Stimulated activated naive CD8-positive, alpha-beta T cell treated with anti-CD3 and anti-CD28 coated beads, Interleukin-15, amount 100 ng/mL, for 72 hours (primary cell): ENCODE measurements at regions not wholly inside any gene's neighbourhood (a gene's known extent, or its start where the extent isn't known, plus 50 kb on each side); places are given as distances from the start of the nearest gene placed in this dataset.

Experiments used
- ATAC-seq: fragments of 150-1000 bp; cut with Tn5 transposase; 2 replicates; pipeline ENCODE4 v1.10.0; 2021; ENCODE audit warnings: mild to moderate bottlenecking, moderate library complexity
- DNase-seq, 2 donors: peaks; one replicate each; pipeline ENCODE4 v3.0.0; 2021 to 2022
- H3K27ac Mint-ChIP-seq, 2 donors: one replicate each; pipeline ENCODE4 v1.8.0; 2022; ENCODE audit warnings: mild to moderate bottlenecking in 2 of 2, mixed read lengths in 2 of 2, moderate library complexity in 2 of 2
- H3K27me3 Mint-ChIP-seq: one replicate; pipeline ENCODE4 v1.8.0; 2022; ENCODE audit warnings: mixed read lengths
- H3K4me1 Mint-ChIP-seq: one replicate; pipeline ENCODE4 v1.8.0; 2022; ENCODE audit warnings: mild to moderate bottlenecking, mixed read lengths
- H3K4me3 Mint-ChIP-seq, 2 donors: one replicate each; pipeline ENCODE4 v1.8.0; 2022; ENCODE audit warnings: mild to moderate bottlenecking in 2 of 2, mixed read lengths in 2 of 2, moderate library complexity in 1 of 2
- H3K9me3 Mint-ChIP-seq, 2 donors: one replicate each; pipeline ENCODE4 v1.8.0; 2022; ENCODE audit warnings: mixed read lengths in 2 of 2

GRCh38 chr20:39188266-39188765 lies 226.2 kb downstream of the DHX35 start:
- Mint-ChIP-seq H3K27me3 (peaks cover 7% of the 10 kb centered on the region), H3K27ac (no peak overlapping the region), H3K4me3 (no peak overlapping the region), H3K4me1 (no peaks in the 10 kb centered on the region), H3K9me3 (peaks cover 0 to 7% of the 10 kb centered on the region in 2 donors)
- no peak for ATAC-seq
- DNase-seq: no peak

- H3K9me3 Mint-ChIP-seq: peaks cover 0 to 7% of the 10 kb centered on the region in 2 donors
- no peak overlapping the region for H3K4me3 Mint-ChIP-seq
- no peaks in the 10 kb centered on the region for H3K27me3 Mint-ChIP-seq
- H3K27ac Mint-ChIP-seq: no peak overlapping the region
- DNase-seq: no peak
- ATAC-seq: no peak
- no peaks in the 10 kb centered on the region for H3K4me1 Mint-ChIP-seq
These were observed 219.3 kb downstream of the DHX35 start for GRCh38 chr20:39181490-39181889.

GRCh38 chr20:39176457-39176856 lies 214.3 kb downstream of the DHX35 start:
- no peak for ATAC-seq
- Mint-ChIP-seq H3K9me3 (no peaks in the 10 kb centered on the region), H3K4me3 (no peak overlapping the region), H3K27me3 (no peaks in the 10 kb centered on the region), H3K4me1 (no peaks in the 10 kb centered on the region), H3K27ac (peak overlapping the region in 1 of 2 donors; percentile 19)
- no peak for DNase-seq

GRCh38 chr20:39170896-39171463 lies 208.8 kb downstream of the DHX35 start:
- no peaks in the 10 kb centered on the region for H3K4me1 Mint-ChIP-seq
- H3K4me3 Mint-ChIP-seq: no peak overlapping the region
- no peak for DNase-seq
- peaks cover 9% of the 10 kb centered on the region for H3K27me3 Mint-ChIP-seq
- ATAC-seq: no peak
- no peak overlapping the region for H3K27ac Mint-ChIP-seq
- peaks cover 0 to 10% of the 10 kb centered on the region in 2 donors for H3K9me3 Mint-ChIP-seq

GRCh38 chr20:39165099-39165498 lies 203.0 kb downstream of the DHX35 start:
- Mint-ChIP-seq H3K27ac (no peak overlapping the region), H3K9me3 (peaks cover 0 to 3% of the 10 kb centered on the region in 2 donors), H3K4me1 (no peaks in the 10 kb centered on the region), H3K27me3 (peaks cover 15% of the 10 kb centered on the region), H3K4me3 (no peak overlapping the region)
- DNase-seq (no peak), ATAC-seq (no peak)

- DNase-seq: no peak
- Mint-ChIP-seq H3K27me3 (peaks cover 19% of the 10 kb centered on the region), H3K27ac (no peak overlapping the region), H3K9me3 (no peaks in the 10 kb centered on the region), H3K4me1 (no peaks in the 10 kb centered on the region), H3K4me3 (no peak overlapping the region)
- ATAC-seq: no peak
These were observed 202.5 kb downstream of the DHX35 start for GRCh38 chr20:39164642-39165041.

GRCh38 chr20:39163993-39164392 lies 201.8 kb downstream of the DHX35 start:
- H3K27me3 Mint-ChIP-seq: peaks cover 18% of the 10 kb centered on the region
- no peak overlapping the region for H3K27ac Mint-ChIP-seq
- H3K4me3 Mint-ChIP-seq: no peak overlapping the region
- H3K9me3 Mint-ChIP-seq: no peaks in the 10 kb centered on the region
- no peaks in the 10 kb centered on the region for H3K4me1 Mint-ChIP-seq
- ATAC-seq: no peak
- DNase-seq: no peak

GRCh38 chr20:39161900-39162299 lies 199.8 kb downstream of the DHX35 start:
- no peak for ATAC-seq
- Mint-ChIP-seq H3K27me3 (peaks cover 31% of the 10 kb centered on the region), H3K4me3 (no peak overlapping the region)

GRCh38 chr20:39155971-39156370 lies 193.8 kb downstream of the DHX35 start:
- ATAC-seq: no peak
- no peak overlapping the region for H3K27ac Mint-ChIP-seq
- H3K4me1 Mint-ChIP-seq: no peaks in the 10 kb centered on the region
- no peak for DNase-seq
- no peak overlapping the region for H3K4me3 Mint-ChIP-seq
- H3K9me3 Mint-ChIP-seq: no peaks in the 10 kb centered on the region
- H3K27me3 Mint-ChIP-seq: peaks cover 42% of the 10 kb centered on the region

More at GRCh38 chr20:39161900-39162299, 199.8 kb downstream of the DHX35 start:
- Mint-ChIP-seq H3K4me1 (no peaks in the 10 kb centered on the region), H3K9me3 (no peaks in the 10 kb centered on the region), H3K27ac (no peak overlapping the region)
- no peak for DNase-seq

GRCh38 chr20:39152742-39153141 lies 190.6 kb downstream of the DHX35 start:
- no peaks in the 10 kb centered on the region for H3K4me1 Mint-ChIP-seq
- H3K4me3 Mint-ChIP-seq: no peak overlapping the region
- H3K27ac Mint-ChIP-seq: no peak overlapping the region
- no peak for DNase-seq
- H3K27me3 Mint-ChIP-seq: peaks cover 20% of the 10 kb centered on the region
- no peaks in the 10 kb centered on the region for H3K9me3 Mint-ChIP-seq
- no peak for ATAC-seq

GRCh38 chr20:39152126-39152525 lies 190.0 kb downstream of the DHX35 start:
- ATAC-seq: no peak
- Mint-ChIP-seq H3K9me3 (no peaks in the 10 kb centered on the region), H3K4me1 (no peaks in the 10 kb centered on the region), H3K4me3 (no peak overlapping the region), H3K27me3 (peaks cover 14% of the 10 kb centered on the region), H3K27ac (no peak overlapping the region)
- DNase-seq: no peak

GRCh38 chr20:39150501-39150900 lies 188.4 kb downstream of the DHX35 start:
- H3K4me3 Mint-ChIP-seq: no peak overlapping the region
- no peaks in the 10 kb centered on the region for H3K9me3 Mint-ChIP-seq
- no peak overlapping the region for H3K27ac Mint-ChIP-seq
- H3K27me3 Mint-ChIP-seq: peaks cover 2% of the 10 kb centered on the region
- no peaks in the 10 kb centered on the region for H3K4me1 Mint-ChIP-seq
- no peak for ATAC-seq
- no peak for DNase-seq

GRCh38 chr20:39146394-39146793 lies 184.2 kb downstream of the DHX35 start:
- peaks cover 0 to 7% of the 10 kb centered on the region in 2 donors for H3K9me3 Mint-ChIP-seq
- ATAC-seq: no peak
- H3K27ac Mint-ChIP-seq: no peak overlapping the region
- peaks cover 5% of the 10 kb centered on the region for H3K27me3 Mint-ChIP-seq
- no peaks in the 10 kb centered on the region for H3K4me1 Mint-ChIP-seq
- H3K4me3 Mint-ChIP-seq: no peak overlapping the region
- DNase-seq: no peak

- Mint-ChIP-seq H3K4me3 (no peak overlapping the region), H3K4me1 (no peaks in the 10 kb centered on the region), H3K27ac (no peak overlapping the region), H3K27me3 (peaks cover 5% of the 10 kb centered on the region), H3K9me3 (peaks cover 0 to 7% of the 10 kb centered on the region in 2 donors)
- ATAC-seq: no peak
- no peak for DNase-seq
These were observed 183.8 kb downstream of the DHX35 start for GRCh38 chr20:39145921-39146320.

GRCh38 chr20:39144757-39145156 lies 182.6 kb downstream of the DHX35 start:
- Mint-ChIP-seq H3K4me3 (no peak overlapping the region), H3K4me1 (no peaks in the 10 kb centered on the region), H3K27me3 (peaks cover 11% of the 10 kb centered on the region), H3K27ac (no peak overlapping the region), H3K9me3 (peaks cover 0 to 7% of the 10 kb centered on the region in 2 donors)
- DNase-seq: no peak
- ATAC-seq: no peak

GRCh38 chr20:39142407-39143096 lies 180.4 kb downstream of the DHX35 start:
- H3K27me3 Mint-ChIP-seq: peaks cover 16% of the 10 kb centered on the region
- no peak overlapping the region for H3K4me3 Mint-ChIP-seq
- ATAC-seq: no peak
- H3K4me1 Mint-ChIP-seq: no peaks in the 10 kb centered on the region
- H3K27ac Mint-ChIP-seq: peak overlapping the region; percentile 40 to 72
- H3K9me3 Mint-ChIP-seq: peaks cover 0 to 7% of the 10 kb centered on the region in 2 donors
- no peak for DNase-seq
